ENCODE measurements at regions not wholly inside any gene's neighbourhood (a gene's known extent, or its start where the extent isn't known, plus 50 kb on each side); places are given as distances from the start of the nearest gene placed in this dataset.

- ChIA-PET CTCF (no interaction called here), POLR2A (no interaction called here)
- Mint-ChIP-seq H3K27ac (no peak overlapping the region), H3K4me3 (no peak overlapping the region), H3K9me3 (ENCODE audit: insufficient read depth) (no peaks in the 10 kb centered on the region), H3K27me3 (no peaks in the 10 kb centered on the region), H3K4me1 (no peaks in the 10 kb centered on the region)
- DNase-seq (no peak), ATAC-seq (ENCODE audit: low read depth) (no peak)
- no peaks in the 10 kb centered on the region for H3K79me2 ChIP-seq (ENCODE audit: control insufficient read depth, insufficient read depth, low read length)
- peaks cover 0 to 2% (median 0%) of the 10 kb centered on the region in 3 donors for H3K9me3 ChIP-seq (ENCODE audit: control extremely low read depth in 1 of 3, control insufficient read depth in 2 of 3, insufficient read depth in 1 of 3, low read length in 2 of 3)
- no peak overlapping the region for H3K27ac ChIP-seq (ENCODE audit: low read length in 2 of 2)
- no peaks in the 10 kb centered on the region for H3K27me3 ChIP-seq (replicated peaks in 1 of 4; ENCODE audit: control extremely low read depth in 1 of 4, control insufficient read depth in 3 of 4, insufficient read depth in 4 of 4, low read length in 3 of 4)
- no peak for TF ChIP-seq CTCF (IDR thresholded peaks at IDR 0.05)
- TF ChIP-seq EZH2 (IDR thresholded peaks at IDR 0.05; ENCODE audit: borderline replicate concordance, insufficient read depth, low read depth, low read length, poor library complexity, severe bottlenecking), result no peak
- no peak overlapping the region for H2AFZ ChIP-seq (ENCODE audit: insufficient read depth, low read depth, low read length, poor library complexity, severe bottlenecking)
- no peaks in the 10 kb centered on the region for H4K20me1 ChIP-seq (ENCODE audit: control insufficient read depth, insufficient read depth, low read length, poor library complexity, severe bottlenecking)
- no peaks in the 10 kb centered on the region for H3K4me1 ChIP-seq (ENCODE audit: control insufficient read depth in 2 of 2, insufficient read depth in 2 of 2, low read length in 2 of 2)
- H3K4me3 ChIP-seq (ENCODE audit: control extremely low read depth in 1 of 5, extremely low read depth in 1 of 5, insufficient read depth in 1 of 5, low read depth in 2 of 5, low read length in 4 of 5), result no peak overlapping the region
- no CpG with 5 or more reads among the region's 2 CpGs for WGBS (ENCODE audit: insufficient coverage)
- no peak overlapping the region for H3K9ac ChIP-seq (ENCODE audit: low read length)
- H3K36me3 ChIP-seq (replicated peaks in 1 of 2; ENCODE audit: control extremely low read depth in 1 of 2, control insufficient read depth in 1 of 2, extremely low read depth in 1 of 2, insufficient read depth in 2 of 2, low read length in 1 of 2), result no peaks in the 10 kb centered on the region
- no peak overlapping the region for H3K4me2 ChIP-seq (replicated peaks; ENCODE audit: low read depth, low read length, poor library complexity, severe bottlenecking)
- intact Hi-C loops (cut with micrococcal nuclease), result no loop called here
These were observed 272.1 kb upstream of the TTC14 start for GRCh38 chr3:180329847-180330246.

DNA sequence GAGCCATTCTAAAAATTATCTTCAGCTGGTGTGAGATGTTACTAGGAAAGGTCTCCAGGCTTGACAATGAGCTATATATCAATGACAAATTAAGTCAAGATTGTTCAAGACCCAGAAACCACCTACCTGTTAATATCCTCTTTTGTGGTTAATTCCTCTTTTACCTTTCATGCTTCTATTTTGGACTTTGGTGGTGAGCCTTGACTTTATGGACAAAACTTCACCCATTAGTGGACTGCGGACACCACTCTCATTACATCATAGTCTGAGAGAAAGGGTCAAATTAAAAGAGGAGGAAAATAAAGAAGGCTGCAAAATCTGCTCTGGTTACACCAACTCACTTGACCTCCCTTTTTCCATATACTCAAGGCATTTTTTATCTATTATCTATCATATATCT is 271.5 kb upstream of the TTC14 start:
- CTCF ChIA-PET, result no interaction called here
- POLR2A ChIA-PET, result no interaction called here

More for the DNA sequence above, 271.5 kb upstream of the TTC14 start:
- H2AFZ ChIP-seq (ENCODE audit: insufficient read depth, low read depth, low read length, poor library complexity, severe bottlenecking), result no peak overlapping the region
- DNase-seq (no peak), ATAC-seq (ENCODE audit: low read depth) (no peak)
- intact Hi-C loops (cut with micrococcal nuclease), result no loop called here
- TF ChIP-seq CTCF (IDR thresholded peaks at IDR 0.05) (no peak), EZH2 (IDR thresholded peaks at IDR 0.05; ENCODE audit: borderline replicate concordance, insufficient read depth, low read depth, low read length, poor library complexity, severe bottlenecking) (no peak)
- WGBS (ENCODE audit: insufficient coverage), result no CpG with 5 or more reads among the region's 1 CpG
- no peak overlapping the region for H3K9ac ChIP-seq (ENCODE audit: low read length)
- H3K9me3 ChIP-seq (ENCODE audit: control extremely low read depth in 1 of 3, control insufficient read depth in 2 of 3, insufficient read depth in 1 of 3, low read length in 2 of 3), result peaks cover 0 to 2% (median 0%) of the 10 kb centered on the region in 3 donors
- H3K27ac Mint-ChIP-seq, result no peak overlapping the region
- no peaks in the 10 kb centered on the region for H3K79me2 ChIP-seq (ENCODE audit: control insufficient read depth, insufficient read depth, low read length)
- no peaks in the 10 kb centered on the region for H3K27me3 Mint-ChIP-seq
- no peaks in the 10 kb centered on the region for H3K27me3 ChIP-seq (replicated peaks in 1 of 4; ENCODE audit: control extremely low read depth in 1 of 4, control insufficient read depth in 3 of 4, insufficient read depth in 4 of 4, low read length in 3 of 4)
- H4K20me1 ChIP-seq (ENCODE audit: control insufficient read depth, insufficient read depth, low read length, poor library complexity, severe bottlenecking), result no peaks in the 10 kb centered on the region
- no peak overlapping the region for H3K27ac ChIP-seq (ENCODE audit: low read length in 2 of 2)
- H3K4me3 Mint-ChIP-seq, result no peak overlapping the region
- no peaks in the 10 kb centered on the region for H3K9me3 Mint-ChIP-seq (ENCODE audit: insufficient read depth)
- H3K4me2 ChIP-seq (replicated peaks; ENCODE audit: low read depth, low read length, poor library complexity, severe bottlenecking), result no peak overlapping the region
- no peak overlapping the region for H3K4me3 ChIP-seq (ENCODE audit: control extremely low read depth in 1 of 5, extremely low read depth in 1 of 5, insufficient read depth in 1 of 5, low read depth in 2 of 5, low read length in 4 of 5)
- no peaks in the 10 kb centered on the region for H3K4me1 ChIP-seq (ENCODE audit: control insufficient read depth in 2 of 2, insufficient read depth in 2 of 2, low read length in 2 of 2)
- no peaks in the 10 kb centered on the region for H3K4me1 Mint-ChIP-seq
- H3K36me3 ChIP-seq (replicated peaks in 1 of 2; ENCODE audit: control extremely low read depth in 1 of 2, control insufficient read depth in 1 of 2, extremely low read depth in 1 of 2, insufficient read depth in 2 of 2, low read length in 1 of 2), result no peaks in the 10 kb centered on the region
